SK-N-SH (cell line): ENCODE measurements at regions not wholly inside any gene's neighbourhood (a gene's known extent, or its start where the extent isn't known, plus 50 kb on each side); places are given as distances from the start of the nearest gene placed in this dataset.

Experiments
- CTCF ChIA-PET: fragments of 300-600, 350-600 bp; formaldehyde crosslinking; extraction: SDS; loops from one replicate; lab custom pipeline; 2021; lab: Yijun Ruan, JAX
- POLR2A ChIA-PET: fragments of 350-600 bp; sonication (Branson Sonifier 250); formaldehyde crosslinking; extraction: SDS; loops from one replicate; lab custom pipeline; 2020; ENCODE audit warnings: antibody characterized with exemption, inconsistent platforms; lab: Yijun Ruan, JAX
- DNase-seq: peaks from one replicate; pipeline ENCODE4 v3.0.0; 2012
- H2AFZ ChIP-seq: fragments of 200-600 bp; sonication (generic); 2 replicates; pipeline ENCODE4 v1.8.1; 2016; ENCODE audit warnings: antibody characterized with exemption, mild to moderate bottlenecking, low read depth
- H3F3A ChIP-seq: fragments of 200-600 bp; sonication (generic); replicated peaks from 2 replicates; pipeline ENCODE3; 2016; ENCODE audit warnings: antibody characterized with exemption, mild to moderate bottlenecking; ENCODE audit not compliant: insufficient read depth
- H3K27ac ChIP-seq, 2 experiments: fragments of 200-500 bp in 1 of 2; fragments of 200-600 bp in 1 of 2; sonication (Bioruptor generic) in 1 of 2; sonication (generic), shearing (Covaris generic) in 1 of 2; 2 replicates each; pipeline versions ENCODE4 v1.5.1 to v1.6.1; 2014 to 2016; ENCODE audit warnings: low read depth in 2 of 2, inconsistent platforms in 1 of 2, low read length in 1 of 2, mild to moderate bottlenecking in 1 of 2, mixed read lengths in 1 of 2
- H3K27me3 ChIP-seq: fragments of 200-600 bp; sonication (generic), shearing (Covaris generic); 2 replicates; pipeline ENCODE4 v1.6.1; 2016; ENCODE audit warnings: mixed run types; ENCODE audit not compliant: insufficient read depth
- H3K36me3 ChIP-seq, 2 experiments: fragments of 200-500 bp in 1 of 2; fragments of 200-600 bp in 1 of 2; sonication (Bioruptor generic) in 1 of 2; sonication (generic) in 1 of 2; replicated peaks in 1 of 2; 2 replicates each; pipeline versions ENCODE3 to v1.5.1; 2014 to 2016; ENCODE audit warnings: low read length in 1 of 2, mild to moderate bottlenecking in 1 of 2; ENCODE audit not compliant: insufficient read depth in 2 of 2, control insufficient read depth in 1 of 2
- H3K4me1 ChIP-seq, 2 experiments: fragments of 200-500 bp in 1 of 2; fragments of 200-600 bp in 1 of 2; sonication (Bioruptor generic) in 1 of 2; sonication (generic), shearing (Covaris generic) in 1 of 2; 2 replicates each; pipeline versions ENCODE4 v1.5.1 to v1.6.1; 2014 to 2016; ENCODE audit warnings: low read depth in 1 of 2, low read length in 1 of 2, mixed run types in 1 of 2; ENCODE audit not compliant: insufficient read depth in 2 of 2, control insufficient read depth in 1 of 2
- H3K4me2 ChIP-seq: fragments of 200-600 bp; sonication (generic), shearing (Covaris generic); 2 replicates; pipeline ENCODE4 v1.6.1; 2017; ENCODE audit warnings: mixed run types
- H3K4me3 ChIP-seq, 2 experiments: fragments of 200-500 bp in 1 of 2; fragments of 200-600 bp in 1 of 2; sonication (Bioruptor generic) in 1 of 2; sonication (generic), shearing (Covaris generic) in 1 of 2; 2 replicates each; pipeline versions ENCODE4 v1.5.1 to v1.8.1; 2014 to 2016; ENCODE audit warnings: low read depth in 2 of 2, inconsistent platforms in 1 of 2, low read length in 1 of 2, mild to moderate bottlenecking in 1 of 2, mixed read lengths in 1 of 2, moderate library complexity in 1 of 2
- H3K79me2 ChIP-seq: fragments of 200-600 bp; sonication (generic); 2 replicates; pipeline ENCODE4 v1.8.1; 2017; ENCODE audit warnings: mild to moderate bottlenecking; ENCODE audit not compliant: insufficient read depth
- H3K9ac ChIP-seq: fragments of 200-600 bp; sonication (generic); 2 replicates; pipeline ENCODE4 v1.6.1; 2017; ENCODE audit warnings: mixed run types
- H3K9me2 ChIP-seq: fragments of 200-600 bp; sonication (generic); 2 replicates; pipeline ENCODE4 v1.6.1; 2017; ENCODE audit warnings: mixed run types
- H3K9me3 ChIP-seq: fragments of 200-600 bp; sonication (generic); 2 replicates; pipeline ENCODE4 v1.6.1; 2017; ENCODE audit warnings: mixed run types, mild to moderate bottlenecking, moderate library complexity
- H4K20me1 ChIP-seq: fragments of 200-600 bp; sonication (generic); 2 replicates; pipeline ENCODE4 v1.6.1; 2017; ENCODE audit warnings: mild to moderate bottlenecking, mixed run types; ENCODE audit not compliant: insufficient read depth
- CHD2 ChIP-seq: fragments of 150-350 bp; IDR thresholded peaks from 2 replicates; pipeline ENCODE4 v1.6.1; 2018; ENCODE audit warnings: low read length; ENCODE audit not compliant: partially characterized antibody
- ELF1 ChIP-seq: IDR thresholded peaks from 2 replicates; pipeline ENCODE4 v1.4.0; 2012
- EP300 ChIP-seq, 2 experiments: IDR thresholded peaks; 2 replicates each; pipeline versions ENCODE4 v1.4.0 to v1.6.1; 2012; ENCODE audit warnings: borderline replicate concordance in 1 of 2, low read depth in 1 of 2, low read length in 1 of 2
- EZH2phosphoT487 ChIP-seq: fragments of 200-600 bp; sonication (generic); IDR thresholded peaks from 2 replicates; pipeline ENCODE4 v1.6.1; 2017; ENCODE audit warnings: low read depth, mixed run types, mild to moderate bottlenecking, antibody characterized with exemption, moderate library complexity, borderline replicate concordance
- FOSL2 ChIP-seq: IDR thresholded peaks from 2 replicates; pipeline ENCODE4 v1.4.0; 2012; ENCODE audit warnings: low read depth, mild to moderate bottlenecking, moderate library complexity, borderline replicate concordance
- FOXM1 ChIP-seq: IDR thresholded peaks from 2 replicates; pipeline ENCODE4 v1.4.0; 2012; ENCODE audit warnings: low read depth, mild to moderate bottlenecking
- GABPA ChIP-seq: IDR thresholded peaks from 2 replicates; pipeline ENCODE4 v1.4.0; 2012; ENCODE audit warnings: low read depth, mild to moderate bottlenecking
- JUND ChIP-seq: IDR thresholded peaks from 2 replicates; pipeline ENCODE4 v1.4.0; 2012
- MAX ChIP-seq: IDR thresholded peaks from 2 replicates; pipeline ENCODE4 v1.4.0; 2012; ENCODE audit warnings: low read depth
- MXI1 ChIP-seq: IDR thresholded peaks from 2 replicates; pipeline ENCODE4 v1.6.1; 2012; ENCODE audit warnings: mild to moderate bottlenecking, low read depth, low read length, improper control_type of control experiment
- NFIC ChIP-seq: IDR thresholded peaks from 2 replicates; pipeline ENCODE4 v1.4.0; 2012; ENCODE audit warnings: borderline replicate concordance
- PBX3 ChIP-seq: IDR thresholded peaks from 2 replicates; pipeline ENCODE4; 2012
- POLR2AphosphoS5 ChIP-seq: IDR thresholded peaks from 2 replicates; pipeline ENCODE4 v1.6.1; 2012; ENCODE audit warnings: low read depth, low read length
- REST ChIP-seq: IDR thresholded peaks from 2 replicates; pipeline ENCODE4 v1.6.1; 2012; ENCODE audit warnings: mild to moderate bottlenecking, low read depth, low read length, moderate library complexity
- RFX5 ChIP-seq: IDR thresholded peaks from 2 replicates; pipeline ENCODE4 v1.6.1; 2012; ENCODE audit warnings: mild to moderate bottlenecking, improper control_type of control experiment, low read length
- RXRA ChIP-seq: IDR thresholded peaks from 2 replicates; pipeline ENCODE4 v1.4.0; 2012; ENCODE audit warnings: low read depth, mild to moderate bottlenecking, borderline replicate concordance
- SIN3A ChIP-seq: IDR thresholded peaks from 2 replicates; pipeline ENCODE4 v1.6.1; 2012; ENCODE audit warnings: low read depth, mild to moderate bottlenecking, low read length, moderate library complexity, borderline replicate concordance
- TEAD4 ChIP-seq: IDR thresholded peaks from 2 replicates; pipeline ENCODE4 v1.4.0; 2012; ENCODE audit warnings: mild to moderate bottlenecking, borderline replicate concordance; ENCODE audit not compliant: insufficient read depth
- USF1 ChIP-seq: IDR thresholded peaks from 2 replicates; pipeline ENCODE4 v1.4.0; 2012; ENCODE audit warnings: low read depth, borderline replicate concordance
- USF2 ChIP-seq: fragments of 150-350 bp; IDR thresholded peaks from 2 replicates; pipeline ENCODE4 v1.6.1; 2017; ENCODE audit warnings: antibody characterized with exemption, low read length, low read depth, borderline replicate concordance

DNA sequence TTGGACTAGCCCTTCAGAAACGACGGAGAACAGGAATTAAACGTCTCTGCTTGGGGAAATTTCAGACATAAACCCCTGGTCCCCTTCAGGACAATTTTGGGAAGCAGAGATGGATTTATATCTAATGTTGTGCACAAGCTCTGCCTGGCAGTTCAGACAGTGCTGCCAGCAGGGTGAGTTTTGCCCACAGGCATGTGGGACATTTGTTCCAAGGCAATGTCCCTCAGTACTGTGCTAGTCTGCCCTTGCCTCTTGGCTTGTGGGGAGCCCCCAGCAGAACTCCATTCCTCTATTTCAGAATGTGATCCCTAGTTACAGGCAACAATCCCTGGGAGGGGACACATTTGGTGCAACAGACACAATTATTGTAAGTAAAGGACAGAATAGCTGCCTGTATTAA lies 76.5 kb upstream of the GPR12 start (continued):
- TF ChIP-seq REST (no peak), NFIC (no peak), CHD2 (no peak), JUND (no peak), EP300 (IDR thresholded peaks at IDR 0.05; ENCODE audit: borderline replicate concordance in 1 of 2, low read depth in 1 of 2, low read length in 1 of 2) (no peak)

DNA sequence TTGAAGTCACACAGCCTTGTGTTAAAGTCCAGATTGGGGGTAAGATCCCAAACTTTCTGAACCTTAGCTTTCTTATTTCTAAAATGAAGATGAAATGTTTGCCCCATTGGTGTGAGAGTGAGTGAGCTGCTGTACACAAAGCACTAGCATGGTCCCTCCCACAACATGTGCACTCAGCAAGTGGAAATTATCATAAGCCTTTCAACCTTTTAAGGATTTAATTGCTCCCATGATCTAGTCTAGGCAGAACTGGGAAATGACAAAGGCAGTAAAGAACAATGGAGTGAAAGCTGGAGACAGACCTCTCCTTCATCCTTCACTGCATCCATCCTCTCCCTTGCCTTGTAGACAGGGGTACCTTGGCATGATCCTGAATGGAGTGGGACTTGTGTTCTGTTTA lies 76.0 kb upstream of the GPR12 start:
- ChIA-PET POLR2A (no interaction called here), CTCF (interaction anchor here (1.0 to 2.1 kb wide), 2 partner anchors 36 to 138 kb away, joined by 3 to 8 read pairs; no protein-coding TSS in a partner anchor)
- H2AFZ ChIP-seq: no peak overlapping the region
- H3K27ac ChIP-seq: no peak overlapping the region
- H3K79me2 ChIP-seq: no peaks in the 10 kb centered on the region
- no peak overlapping the region for H3K4me3 ChIP-seq
- H3K27me3 ChIP-seq: no peaks in the 10 kb centered on the region
- TF ChIP-seq FOSL2 (no peak), RXRA (no peak), PBX3 (no peak), POLR2AphosphoS5 (no peak), EP300 (IDR thresholded peaks at IDR 0.05; ENCODE audit: borderline replicate concordance in 1 of 2, low read depth in 1 of 2, low read length in 1 of 2) (no peak), GABPA (no peak), CHD2 (no peak), RFX5 (no peak), USF1 (no peak), MXI1 (no peak), ELF1 (no peak), USF2 (no peak), NFIC (no peak), JUND (no peak), SIN3A (no peak), FOXM1 (no peak), EZH2phosphoT487 (no peak), TEAD4 (no peak), MAX (no peak)
- TF ChIP-seq, all 33 proteins: peak for 0
- no peak for DNase-seq
- Histone ChIP-seq H3K9me3 (no peaks in the 10 kb centered on the region), H3K9ac (no peak overlapping the region), H4K20me1 (no peaks in the 10 kb centered on the region), H3K4me2 (no peak overlapping the region), H3K4me1 (peaks cover 0 to 6% of the 10 kb centered on the region in 2 experiments; a peak in 1 of 4 replicates), H3F3A (no peaks in the 10 kb centered on the region), H3K9me2 (no peaks in the 10 kb centered on the region), H3K36me3 (no peaks in the 10 kb centered on the region)
